GM12878 (cell line): ENCODE measurements at regions not wholly inside any gene's neighbourhood (a gene's known extent, or its start where the extent isn't known, plus 50 kb on each side); places are given as distances from the start of the nearest gene placed in this dataset.

Experiments used
- BHLHE40 ChIP-seq, 2 experiments: fragments of 450-650 bp in 1 of 2; IDR thresholded peaks; 2 replicates each; pipeline ENCODE4 v1.6.1; 2011 to 2017; ENCODE audit warnings: low read depth in 2 of 2, borderline replicate concordance in 1 of 2, improper control_type of control experiment in 1 of 2, low read length in 1 of 2, mild to moderate bottlenecking in 1 of 2
- GABPA ChIP-seq: IDR thresholded peaks from 2 replicates; pipeline ENCODE4 v1.6.1; 2014; ENCODE audit warnings: antibody characterized with exemption, low read depth, mild to moderate bottlenecking, inconsistent platforms
- POLR2AphosphoS5 ChIP-seq: IDR thresholded peaks from 2 replicates; pipeline ENCODE4 v1.6.1; 2011; ENCODE audit warnings: mild to moderate bottlenecking, low read length, inconsistent platforms
- SMAD1 ChIP-seq: fragments of 450-650 bp; IDR thresholded peaks from 2 replicates; pipeline ENCODE4 v1.6.1; 2018; ENCODE audit warnings: mild to moderate bottlenecking, low read depth; ENCODE audit not compliant: partially characterized antibody
- SREBF2 ChIP-seq: IDR thresholded peaks from 2 replicates; pipeline ENCODE4 v1.6.1; 2012; ENCODE audit warnings: mild to moderate bottlenecking, low read length
- TF ChIP-seq, protein P1 (sequence below): IDR thresholded peaks from 2 replicates; pipeline ENCODE4 v1.6.1; 2012; ENCODE audit warnings: improper control_type of control experiment, low read depth, low read length; ENCODE audit not compliant: insufficient replicate concordance
- TF ChIP-seq, protein P2 (sequence below): fragments of 450-650 bp; IDR thresholded peaks from 2 replicates; pipeline ENCODE4 v1.6.1; 2017; ENCODE audit warnings: mild to moderate bottlenecking, low read depth, inconsistent platforms; ENCODE audit not compliant: poor library complexity, severe bottlenecking

DNA sequence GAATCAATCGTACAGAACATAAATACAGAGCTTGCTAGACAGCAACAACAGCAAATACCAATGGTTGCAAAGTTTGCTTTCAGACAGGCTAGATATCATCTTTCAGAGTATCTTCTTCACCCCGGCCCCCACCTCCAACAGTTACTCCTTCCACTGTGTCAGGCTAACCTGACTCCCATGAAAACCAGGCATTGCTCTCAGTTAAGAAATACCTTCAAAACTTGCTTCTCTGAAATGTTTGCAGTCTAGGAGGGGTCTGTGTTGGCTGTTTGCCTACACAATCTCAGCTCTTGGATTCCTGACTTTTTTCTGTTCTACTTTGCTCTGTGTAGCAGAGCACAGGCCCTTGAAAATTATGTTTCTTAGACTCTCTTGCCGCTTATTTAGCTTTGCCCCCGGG lies 599.5 kb upstream of the SYT4 start (continued):
- no peak for TF ChIP-seq BHLHE40 (IDR thresholded peaks at IDR 0.05; ENCODE audit: borderline replicate concordance in 1 of 2, low read depth in 2 of 2, low read length in 1 of 2)
- TF ChIP-seq, protein P1, sequence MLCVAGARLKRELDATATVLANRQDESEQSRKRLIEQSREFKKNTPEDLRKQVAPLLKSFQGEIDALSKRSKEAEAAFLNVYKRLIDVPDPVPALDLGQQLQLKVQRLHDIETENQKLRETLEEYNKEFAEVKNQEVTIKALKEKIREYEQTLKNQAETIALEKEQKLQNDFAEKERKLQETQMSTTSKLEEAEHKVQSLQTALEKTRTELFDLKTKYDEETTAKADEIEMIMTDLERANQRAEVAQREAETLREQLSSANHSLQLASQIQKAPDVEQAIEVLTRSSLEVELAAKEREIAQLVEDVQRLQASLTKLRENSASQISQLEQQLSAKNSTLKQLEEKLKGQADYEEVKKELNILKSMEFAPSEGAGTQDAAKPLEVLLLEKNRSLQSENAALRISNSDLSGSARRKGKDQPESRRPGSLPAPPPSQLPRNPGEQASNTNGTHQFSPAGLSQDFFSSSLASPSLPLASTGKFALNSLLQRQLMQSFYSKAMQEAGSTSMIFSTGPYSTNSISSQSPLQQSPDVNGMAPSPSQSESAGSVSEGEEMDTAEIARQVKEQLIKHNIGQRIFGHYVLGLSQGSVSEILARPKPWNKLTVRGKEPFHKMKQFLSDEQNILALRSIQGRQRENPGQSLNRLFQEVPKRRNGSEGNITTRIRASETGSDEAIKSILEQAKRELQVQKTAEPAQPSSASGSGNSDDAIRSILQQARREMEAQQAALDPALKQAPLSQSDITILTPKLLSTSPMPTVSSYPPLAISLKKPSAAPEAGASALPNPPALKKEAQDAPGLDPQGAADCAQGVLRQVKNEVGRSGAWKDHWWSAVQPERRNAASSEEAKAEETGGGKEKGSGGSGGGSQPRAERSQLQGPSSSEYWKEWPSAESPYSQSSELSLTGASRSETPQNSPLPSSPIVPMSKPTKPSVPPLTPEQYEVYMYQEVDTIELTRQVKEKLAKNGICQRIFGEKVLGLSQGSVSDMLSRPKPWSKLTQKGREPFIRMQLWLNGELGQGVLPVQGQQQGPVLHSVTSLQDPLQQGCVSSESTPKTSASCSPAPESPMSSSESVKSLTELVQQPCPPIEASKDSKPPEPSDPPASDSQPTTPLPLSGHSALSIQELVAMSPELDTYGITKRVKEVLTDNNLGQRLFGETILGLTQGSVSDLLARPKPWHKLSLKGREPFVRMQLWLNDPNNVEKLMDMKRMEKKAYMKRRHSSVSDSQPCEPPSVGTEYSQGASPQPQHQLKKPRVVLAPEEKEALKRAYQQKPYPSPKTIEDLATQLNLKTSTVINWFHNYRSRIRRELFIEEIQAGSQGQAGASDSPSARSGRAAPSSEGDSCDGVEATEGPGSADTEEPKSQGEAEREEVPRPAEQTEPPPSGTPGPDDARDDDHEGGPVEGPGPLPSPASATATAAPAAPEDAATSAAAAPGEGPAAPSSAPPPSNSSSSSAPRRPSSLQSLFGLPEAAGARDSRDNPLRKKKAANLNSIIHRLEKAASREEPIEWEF, result no peak
- TF ChIP-seq SREBF2, result no peak
- no peak for TF ChIP-seq GABPA
- no peak for TF ChIP-seq SMAD1
- no peak for TF ChIP-seq POLR2AphosphoS5
- TF ChIP-seq, protein P2, sequence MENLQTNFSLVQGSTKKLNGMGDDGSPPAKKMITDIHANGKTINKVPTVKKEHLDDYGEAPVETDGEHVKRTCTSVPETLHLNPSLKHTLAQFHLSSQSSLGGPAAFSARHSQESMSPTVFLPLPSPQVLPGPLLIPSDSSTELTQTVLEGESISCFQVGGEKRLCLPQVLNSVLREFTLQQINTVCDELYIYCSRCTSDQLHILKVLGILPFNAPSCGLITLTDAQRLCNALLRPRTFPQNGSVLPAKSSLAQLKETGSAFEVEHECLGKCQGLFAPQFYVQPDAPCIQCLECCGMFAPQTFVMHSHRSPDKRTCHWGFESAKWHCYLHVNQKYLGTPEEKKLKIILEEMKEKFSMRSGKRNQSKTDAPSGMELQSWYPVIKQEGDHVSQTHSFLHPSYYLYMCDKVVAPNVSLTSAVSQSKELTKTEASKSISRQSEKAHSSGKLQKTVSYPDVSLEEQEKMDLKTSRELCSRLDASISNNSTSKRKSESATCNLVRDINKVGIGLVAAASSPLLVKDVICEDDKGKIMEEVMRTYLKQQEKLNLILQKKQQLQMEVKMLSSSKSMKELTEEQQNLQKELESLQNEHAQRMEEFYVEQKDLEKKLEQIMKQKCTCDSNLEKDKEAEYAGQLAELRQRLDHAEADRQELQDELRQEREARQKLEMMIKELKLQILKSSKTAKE, result no peak
